Smooth muscle cell (in vitro differentiated cells): ENCODE measurements at regions not wholly inside any gene's neighbourhood (a gene's known extent, or its start where the extent isn't known, plus 50 kb on each side); places are given as distances from the start of the nearest gene placed in this dataset.

ENCODE experiments used
- DNase-seq: peaks from one replicate; lab custom pipeline; 2025; ENCODE audit not compliant: unreplicated experiment; lab: John Stamatoyannopoulos, UW
- H2AFZ ChIP-seq: fragments of 200-600 bp; sonication (generic); 2 replicates; pipeline ENCODE4 v1.6.0; 2016; ENCODE audit warnings: antibody characterized with exemption, low read depth, mild to moderate bottlenecking
- H3F3A ChIP-seq: fragments of 200-600 bp; sonication (generic); 2 replicates; pipeline ENCODE4 v1.6.0; 2017; ENCODE audit warnings: antibody characterized with exemption, low read depth
- H3K27ac ChIP-seq: fragments of 200-600 bp; sonication (generic); 2 replicates; pipeline ENCODE4 v1.5.1; 2016; ENCODE audit warnings: low read depth, mild to moderate bottlenecking
- H3K27me3 ChIP-seq: fragments of 200-600 bp; sonication (generic); 2 replicates; pipeline ENCODE4 v1.6.1; 2016; ENCODE audit warnings: low read depth, mild to moderate bottlenecking
- H3K36me3 ChIP-seq: fragments of 200-600 bp; sonication (generic); 2 replicates; pipeline ENCODE4 v1.5.1; 2016; ENCODE audit warnings: low read depth
- H3K4me1 ChIP-seq: fragments of 200-600 bp; sonication (generic); 2 replicates; pipeline ENCODE4 v1.5.1; 2016; ENCODE audit warnings: low read depth
- H3K4me2 ChIP-seq: fragments of 200-600 bp; sonication (generic); 2 replicates; pipeline ENCODE4 v1.6.0; 2016; ENCODE audit warnings: mild to moderate bottlenecking
- H3K4me3 ChIP-seq: fragments of 200-600 bp; sonication (generic); 2 replicates; pipeline ENCODE4 v1.5.1; 2016; ENCODE audit warnings: mild to moderate bottlenecking
- H3K79me2 ChIP-seq: fragments of 200-600 bp; sonication (generic); 2 replicates; pipeline ENCODE4 v1.6.0; 2016; ENCODE audit warnings: low read depth, mild to moderate bottlenecking
- H3K9ac ChIP-seq: fragments of 200-600 bp; sonication (generic); 2 replicates; pipeline ENCODE4 v1.6.0; 2016; ENCODE audit warnings: low read depth
- H3K9me3 ChIP-seq: fragments of 200-600 bp; sonication (generic); replicated peaks from 2 replicates; pipeline ENCODE4 v1.5.1; 2016; ENCODE audit warnings: low read depth
- H4K20me1 ChIP-seq: fragments of 200-600 bp; sonication (generic); 2 replicates; pipeline ENCODE4 v1.6.0; 2016; ENCODE audit warnings: low read depth
- WGBS: methylation state at CpG from one replicate; pipeline ENCODE4 v1.1.7; 2016; ENCODE audit warnings: low lambda C conversion rate; 5-methylcytosine and 5-hydroxymethylcytosine counted together
- TF ChIP-seq, protein P1 (sequence below): fragments of 200-600 bp; sonication (generic); IDR thresholded peaks from 2 replicates; pipeline ENCODE4 v1.5.1; 2017; ENCODE audit warnings: borderline replicate concordance, mild to moderate bottlenecking, antibody characterized with exemption; ENCODE audit not compliant: insufficient read depth, poor library complexity, severe bottlenecking

DNA sequence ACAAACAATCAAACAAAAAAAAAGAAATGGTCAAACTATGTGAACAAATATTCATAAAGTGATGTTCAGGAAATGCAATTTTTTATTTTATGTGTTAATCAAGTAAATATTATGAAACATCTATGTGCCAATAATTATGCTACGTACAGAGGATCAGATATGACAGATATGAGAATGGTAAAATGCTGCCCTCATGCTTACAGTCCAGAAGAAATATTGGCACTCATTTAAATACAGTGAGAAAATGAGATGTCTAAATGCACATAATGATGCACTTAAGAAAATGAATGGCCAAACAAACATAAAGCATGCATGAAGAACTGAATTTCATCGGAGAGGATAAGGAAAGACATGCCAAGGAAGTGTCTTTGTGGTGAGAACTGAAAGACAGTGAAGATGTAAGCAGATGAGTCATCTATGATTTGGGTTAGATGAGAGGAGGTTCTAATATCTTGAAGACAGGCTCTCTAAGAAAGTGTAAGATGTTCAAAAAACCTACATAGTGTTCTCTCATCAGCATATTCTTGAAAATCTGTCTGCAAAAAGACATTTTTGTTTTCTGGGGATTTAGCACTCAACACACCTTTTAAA is 1231.1 kb upstream of the ACO1 start:
- no peak overlapping the region for H3K27ac ChIP-seq
- no peak for DNase-seq
- no peaks in the 10 kb centered on the region for H3K27me3 ChIP-seq
- H2AFZ ChIP-seq: no peak overlapping the region
- no peak overlapping the region for H3K4me3 ChIP-seq
- no peaks in the 10 kb centered on the region for H4K20me1 ChIP-seq
- no peak overlapping the region for H3K9ac ChIP-seq
- peak overlapping the region; percentile 51 for H3K4me2 ChIP-seq
- TF ChIP-seq, protein P1, sequence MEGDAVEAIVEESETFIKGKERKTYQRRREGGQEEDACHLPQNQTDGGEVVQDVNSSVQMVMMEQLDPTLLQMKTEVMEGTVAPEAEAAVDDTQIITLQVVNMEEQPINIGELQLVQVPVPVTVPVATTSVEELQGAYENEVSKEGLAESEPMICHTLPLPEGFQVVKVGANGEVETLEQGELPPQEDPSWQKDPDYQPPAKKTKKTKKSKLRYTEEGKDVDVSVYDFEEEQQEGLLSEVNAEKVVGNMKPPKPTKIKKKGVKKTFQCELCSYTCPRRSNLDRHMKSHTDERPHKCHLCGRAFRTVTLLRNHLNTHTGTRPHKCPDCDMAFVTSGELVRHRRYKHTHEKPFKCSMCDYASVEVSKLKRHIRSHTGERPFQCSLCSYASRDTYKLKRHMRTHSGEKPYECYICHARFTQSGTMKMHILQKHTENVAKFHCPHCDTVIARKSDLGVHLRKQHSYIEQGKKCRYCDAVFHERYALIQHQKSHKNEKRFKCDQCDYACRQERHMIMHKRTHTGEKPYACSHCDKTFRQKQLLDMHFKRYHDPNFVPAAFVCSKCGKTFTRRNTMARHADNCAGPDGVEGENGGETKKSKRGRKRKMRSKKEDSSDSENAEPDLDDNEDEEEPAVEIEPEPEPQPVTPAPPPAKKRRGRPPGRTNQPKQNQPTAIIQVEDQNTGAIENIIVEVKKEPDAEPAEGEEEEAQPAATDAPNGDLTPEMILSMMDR: no peak
- H3K79me2 ChIP-seq: no peaks in the 10 kb centered on the region
- no peaks in the 10 kb centered on the region for H3K4me1 ChIP-seq
- H3K9me3 ChIP-seq: no peaks in the 10 kb centered on the region
- WGBS: 42% methylated on average over 2 of the region's 2 CpGs
- no peaks in the 10 kb centered on the region for H3F3A ChIP-seq
- no peaks in the 10 kb centered on the region for H3K36me3 ChIP-seq

DNA sequence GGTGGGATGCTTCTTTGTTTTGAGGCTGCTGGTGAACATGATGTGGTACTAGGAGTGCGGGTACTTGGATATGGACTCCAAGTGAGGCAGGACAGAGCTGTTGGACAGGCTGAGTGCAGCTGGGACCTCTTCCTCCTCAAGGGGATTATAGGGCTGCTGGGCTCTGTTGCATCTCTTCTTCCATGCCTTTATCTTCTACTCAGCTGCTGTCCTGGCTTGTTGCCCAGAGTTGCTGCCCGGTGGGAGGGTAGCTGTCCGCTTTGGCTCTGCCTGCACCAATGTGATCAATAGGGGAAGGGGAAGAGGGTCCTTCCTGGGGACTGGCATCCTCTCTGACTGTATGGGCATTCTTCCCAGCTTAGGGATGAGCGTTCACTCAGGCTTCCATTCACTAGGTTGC is 1217.9 kb upstream of the ACO1 start:
- Histone ChIP-seq H2AFZ (no peak overlapping the region), H3K9ac (no peak overlapping the region), H3K9me3 (no peaks in the 10 kb centered on the region), H3K27ac (no peak overlapping the region), H4K20me1 (no peaks in the 10 kb centered on the region), H3K4me1 (no peaks in the 10 kb centered on the region), H3K36me3 (no peaks in the 10 kb centered on the region), H3K79me2 (no peaks in the 10 kb centered on the region), H3F3A (no peaks in the 10 kb centered on the region), H3K4me3 (no peak overlapping the region), H3K4me2 (no peak overlapping the region), H3K27me3 (no peaks in the 10 kb centered on the region)
- no peak for DNase-seq
- TF ChIP-seq, protein P1: no peak
- WGBS: 80% methylated on average over 4 of the region's 4 CpGs

GRCh38 chr9:31168161-31168560 is 1216.3 kb upstream of the ACO1 start:
- no peak for DNase-seq
- no peak overlapping the region for H3K9ac ChIP-seq
- no peaks in the 10 kb centered on the region for H3K9me3 ChIP-seq
- no peaks in the 10 kb centered on the region for H3K36me3 ChIP-seq
- no peak overlapping the region for H3K4me3 ChIP-seq
- no peak overlapping the region for H3K4me2 ChIP-seq
- TF ChIP-seq, protein P1: no peak
- H3F3A ChIP-seq: no peaks in the 10 kb centered on the region
- no peaks in the 10 kb centered on the region for H3K27me3 ChIP-seq
- peak overlapping the region; percentile 72 for H3K27ac ChIP-seq
- H4K20me1 ChIP-seq: no peaks in the 10 kb centered on the region
- no peak overlapping the region for H2AFZ ChIP-seq
- H3K4me1 ChIP-seq: no peaks in the 10 kb centered on the region
- no peaks in the 10 kb centered on the region for H3K79me2 ChIP-seq

- Histone ChIP-seq H3K9me3 (no peaks in the 10 kb centered on the region), H3K79me2 (no peaks in the 10 kb centered on the region), H4K20me1 (no peaks in the 10 kb centered on the region), H3K4me2 (no peak overlapping the region), H3K27me3 (no peaks in the 10 kb centered on the region), H3K4me3 (no peak overlapping the region), H3K9ac (no peak overlapping the region), H3K36me3 (no peaks in the 10 kb centered on the region), H3K27ac (no peak overlapping the region), H2AFZ (no peak overlapping the region), H3F3A (no peaks in the 10 kb centered on the region), H3K4me1 (no peaks in the 10 kb centered on the region)
- TF ChIP-seq, protein P1: no peak
- WGBS: 88% methylated on average over 2 of the region's 2 CpGs
- DNase-seq: no peak
These were observed 1209.8 kb upstream of the ACO1 start for GRCh38 chr9:31174681-31175080.
